ENCODE measurements at regions not wholly inside any gene's neighbourhood (a gene's known extent, or its start where the extent isn't known, plus 50 kb on each side); places are given as distances from the start of the nearest gene placed in this dataset.

DNA sequence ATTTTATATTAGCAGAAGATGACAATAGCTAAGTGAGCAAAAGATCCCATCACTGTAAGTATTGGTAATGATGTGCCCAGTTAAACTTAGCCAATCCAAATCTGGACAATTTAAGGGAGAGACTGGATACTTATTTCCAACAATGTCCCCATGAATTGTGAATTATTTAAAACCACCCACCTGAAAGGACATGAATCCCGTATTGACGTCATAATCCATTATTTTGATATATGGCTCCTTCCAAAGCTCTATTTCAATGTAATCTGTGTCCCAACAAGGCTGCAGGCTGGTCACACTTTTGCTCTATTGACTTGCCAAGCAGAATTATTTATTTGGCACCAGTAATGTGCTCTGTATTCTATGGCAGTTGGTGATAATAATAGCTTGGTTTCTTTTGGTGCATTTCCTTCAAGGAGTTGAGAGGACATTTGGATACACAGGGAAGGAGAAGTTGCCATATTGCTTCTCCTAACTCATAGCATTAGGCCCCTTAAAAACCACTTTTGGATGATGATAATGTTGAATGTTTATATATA lies 157.2 kb downstream of the NMUR2 start:
- FAIRE-seq, result no peak
- H3K4me3 ChIP-seq, result no peak overlapping the region
- 2% methylated on average over 2 of the region's 2 CpGs for WGBS (ENCODE audit: missing lambda C conversion rate)
- H3K4me1 ChIP-seq, result no peaks in the 10 kb centered on the region
- no peak for TF ChIP-seq ZSCAN20 (CRISPR knock-in tag; IDR thresholded peaks at IDR 0.05)
- TF ChIP-seq USF2 (IDR thresholded peaks at IDR 0.05), result no peak
- no peak for TF ChIP-seq PBX3 (IDR thresholded peaks at IDR 0.05)
- no peak for TF ChIP-seq RAD21 (conservative IDR thresholded peaks at IDR 0.05 in 1 of 2, IDR thresholded peaks at IDR 0.05 in 1 of 2)
- TF ChIP-seq RCOR1 (IDR thresholded peaks at IDR 0.05; ENCODE audit: low read depth, low read length), result no peak
- no peak for TF ChIP-seq MAZ (IDR thresholded peaks at IDR 0.05; ENCODE audit: borderline replicate concordance, low read depth, low read length)
- no peak for TF ChIP-seq PHF8 (IDR thresholded peaks at IDR 0.05; ENCODE audit: borderline replicate concordance, low read depth)
- ATAC-seq, result no peak
- ChIA-PET POLR2A (no interaction called here), CTCF (no interaction called here)
- no peaks in the 10 kb centered on the region for H3K9me3 ChIP-seq
- no peak overlapping the region for H3K4me2 ChIP-seq
- no peak for DNase-seq (ENCODE audit: low read depth in 1 of 2, low spot score in 1 of 2)
- H3K27ac ChIP-seq, result no peak overlapping the region

DNA sequence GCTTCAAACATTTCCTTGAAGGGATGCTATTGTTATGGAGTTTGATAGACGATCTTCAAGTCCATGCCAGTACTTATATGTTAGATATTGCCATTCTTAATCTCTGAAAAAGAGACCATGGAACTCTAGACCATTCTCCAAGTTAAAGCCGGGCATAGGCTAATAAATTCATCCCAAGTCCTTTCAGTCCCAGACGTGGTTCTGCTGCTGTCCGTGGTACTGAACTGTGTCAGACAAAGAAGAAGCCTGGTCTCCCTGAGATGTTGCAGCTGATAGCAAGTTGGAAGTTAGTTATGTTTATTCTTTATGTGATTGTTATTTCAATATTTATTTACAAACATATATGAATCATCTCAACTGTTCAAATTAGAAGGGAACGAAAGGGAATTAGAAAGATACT lies 158.7 kb downstream of the NMUR2 start:
- Histone ChIP-seq H3K27ac (no peak overlapping the region), H3K4me2 (no peak overlapping the region), H3K9me3 (no peaks in the 10 kb centered on the region), H3K4me3 (no peak overlapping the region), H3K4me1 (no peaks in the 10 kb centered on the region)
- ATAC-seq, result no peak
- WGBS (ENCODE audit: missing lambda C conversion rate), result 3% methylated on average over 5 of the region's 5 CpGs
- no peak for FAIRE-seq
- peak in 1 of 2 experiments; percentile 8 for DNase-seq (ENCODE audit: low read depth in 1 of 2, low spot score in 1 of 2)
- ChIA-PET CTCF (no interaction called here), POLR2A (no interaction called here)
- peak; percentile 89 for TF ChIP-seq REST (IDR thresholded peaks at IDR 0.05)
- TF ChIP-seq RARB (CRISPR knock-in tag; IDR thresholded peaks at IDR 0.05), result no peak

- no peak overlapping the region for H3K4me3 ChIP-seq
- H3K4me2 ChIP-seq, result no peak overlapping the region
- TF ChIP-seq NR3C1 (IDR thresholded peaks at IDR 0.05), result no peak
- no peak for TF ChIP-seq EP300 (IDR thresholded peaks at IDR 0.05)
- TF ChIP-seq CBX2 (IDR thresholded peaks at IDR 0.05; ENCODE audit: borderline replicate concordance, low read depth), result no peak
- no peak for TF ChIP-seq NFE2L2 (conservative IDR thresholded peaks at IDR 0.05; ENCODE audit: low read length)
- TF ChIP-seq FOXS1 (CRISPR knock-in tag; IDR thresholded peaks at IDR 0.05), result no peak
- no peak for TF ChIP-seq CHD4 (IDR thresholded peaks at IDR 0.05; ENCODE audit: borderline replicate concordance)
- TF ChIP-seq ZFP36 (IDR thresholded peaks at IDR 0.05; ENCODE audit: borderline replicate concordance, partially characterized antibody), result no peak
- TF ChIP-seq ZC3H11A (IDR thresholded peaks at IDR 0.05), result no peak
- no peak for TF ChIP-seq RFX5 (IDR thresholded peaks at IDR 0.05)
- TF ChIP-seq JUNB (IDR thresholded peaks at IDR 0.05), result no peak
- no peak for TF ChIP-seq RARB (CRISPR knock-in tag; IDR thresholded peaks at IDR 0.05)
- no peak for TF ChIP-seq MAFK (IDR thresholded peaks at IDR 0.05; ENCODE audit: partially characterized antibody)
- POLR2A ChIA-PET, result no interaction called here
- WGBS (ENCODE audit: missing lambda C conversion rate), result 0% methylated on average over 2 of the region's 2 CpGs
- FAIRE-seq (no peak), DNase-seq (ENCODE audit: low read depth in 1 of 2, low spot score in 1 of 2) (no peak), ATAC-seq (no peak)
- no peaks in the 10 kb centered on the region for H3K4me1 ChIP-seq
- H3K9me3 ChIP-seq, result no peaks in the 10 kb centered on the region
- CTCF ChIA-PET, result interaction anchor here (1.2 kb wide), 1 partner anchor 44 kb away, joined by 3 read pairs; no protein-coding TSS in a partner anchor
- H3K27ac ChIP-seq, result no peak overlapping the region
Observed at GRCh38 chr5:152237531-152237930, 167.5 kb downstream of the NMUR2 start.
